Breast epithelium (tissue), 4 donors: ENCODE measurements at regions not wholly inside any gene's neighbourhood (a gene's known extent, or its start where the extent isn't known, plus 50 kb on each side); places are given as distances from the start of the nearest gene placed in this dataset.

ENCODE experiments used
- DNase-seq, 2 donors: peaks; one replicate each; pipeline ENCODE4 v3.0.0-alpha.2; 2019; ENCODE audit warnings: low spot score in 2 of 2
- H3K27ac ChIP-seq, 2 donors: fragments of 200-600 bp; sonication (generic) in 1 of 2; one replicate each; pipeline ENCODE4 v1.5.1; 2016 to 2019; ENCODE audit warnings: mild to moderate bottlenecking in 1 of 2
- H3K27me3 ChIP-seq, 2 donors: fragments of 200-600 bp; sonication (generic) in 1 of 2; one replicate each; pipeline versions ENCODE4 v1.5.1 to v1.6.0; 2017 to 2019; ENCODE audit warnings: control low read depth in 1 of 2, mild to moderate bottlenecking in 1 of 2
- H3K36me3 ChIP-seq: fragments of 200-600 bp; one replicate; pipeline ENCODE4 v1.5.1; 2019
- H3K4me1 ChIP-seq, 2 donors: fragments of 200-600 bp; sonication (generic); one replicate each; pipeline ENCODE4 v1.5.1; 2016 to 2019; ENCODE audit warnings: control low read depth in 1 of 2
- H3K4me3 ChIP-seq, 3 donors: fragments of 200-600 bp; sonication (generic); 1 replicate in 2 of 3; 2 replicates in 1 of 3; pipeline ENCODE4 v1.5.1; 2016 to 2019; ENCODE audit warnings: mild to moderate bottlenecking in 3 of 3, moderate library complexity in 2 of 3
- H3K9me3 ChIP-seq, 2 donors: fragments of 200-600 bp; sonication (generic) in 1 of 2; one replicate each; pipeline ENCODE4 v1.5.1; 2016 to 2019; ENCODE audit warnings: control low read depth in 1 of 2
- POLR2A ChIP-seq: fragments of 450-650 bp; IDR thresholded peaks from one replicate; pipeline ENCODE4 v1.6.1; 2016; ENCODE audit warnings: antibody characterized with exemption, mild to moderate bottlenecking, moderate library complexity
- POLR2AphosphoS5 ChIP-seq, 3 donors: sonication (generic); formaldehyde crosslinking; IDR thresholded peaks; one replicate each; pipeline ENCODE4 v1.6.1; 2017; ENCODE audit warnings: antibody characterized with exemption in 3 of 3
- intact Hi-C: fragments of 100-400 bp; cut with DNase I; formaldehyde crosslinking; loops from one replicate; pipeline ENCODE4 v1.15.1; 2023; ENCODE audit warnings: low total_unique reads
- TF ChIP-seq, protein P1 (sequence below), 3 donors: fragments of 450-650 bp; IDR thresholded peaks; one replicate each; pipeline ENCODE4 v1.5.1; 2016 to 2017; ENCODE audit warnings: antibody characterized with exemption in 3 of 3, mild to moderate bottlenecking in 3 of 3, moderate library complexity in 3 of 3

DNA sequence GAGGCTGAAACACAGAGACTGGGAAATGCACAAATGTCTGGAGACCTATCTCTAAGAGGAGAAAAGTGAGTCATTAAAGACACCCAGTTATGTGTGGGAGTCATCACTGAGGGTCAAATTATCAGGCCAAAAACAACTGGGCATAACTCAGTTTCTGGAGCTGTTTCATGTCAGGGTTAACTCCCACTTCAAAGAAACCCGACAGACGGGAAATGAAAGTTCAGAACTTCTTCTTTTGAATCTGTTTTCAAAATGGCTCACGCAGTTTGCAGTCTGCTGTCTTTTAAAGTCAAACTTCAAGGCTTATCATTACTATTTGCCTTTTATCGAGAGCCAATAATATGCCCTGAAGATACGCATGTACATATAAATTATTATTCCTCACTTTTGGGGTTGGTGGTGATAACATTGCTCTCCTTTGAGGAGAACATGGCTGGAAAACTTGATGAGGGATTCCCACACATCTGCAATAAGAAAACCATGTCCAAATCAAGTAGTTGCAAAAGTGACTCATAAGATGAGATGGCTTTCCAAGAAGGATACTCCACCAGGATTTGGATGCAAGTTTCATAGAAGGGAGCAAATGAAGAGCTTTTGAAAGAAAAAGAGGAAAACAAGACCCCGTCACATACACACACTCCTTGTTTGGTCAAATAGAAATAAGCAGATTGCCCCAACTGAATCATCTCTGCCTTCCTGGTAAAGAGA lies 341.4 kb downstream of the ADAMTS20 start:
- Histone ChIP-seq H3K27ac (peak overlapping the region in 1 of 2 donors; percentile 43), H3K9me3 (no peaks in the 10 kb centered on the region), H3K36me3 (no peaks in the 10 kb centered on the region), H3K27me3 (no peaks in the 10 kb centered on the region), H3K4me3 (peak overlapping the region in 1 of 3 donors; percentile 21), H3K4me1 (no peaks in the 10 kb centered on the region)
- intact Hi-C loops, result no loop called here
- TF ChIP-seq POLR2AphosphoS5 (IDR thresholded peaks at IDR 0.05) (no peak), POLR2A (no peak)
- TF ChIP-seq, protein P1, sequence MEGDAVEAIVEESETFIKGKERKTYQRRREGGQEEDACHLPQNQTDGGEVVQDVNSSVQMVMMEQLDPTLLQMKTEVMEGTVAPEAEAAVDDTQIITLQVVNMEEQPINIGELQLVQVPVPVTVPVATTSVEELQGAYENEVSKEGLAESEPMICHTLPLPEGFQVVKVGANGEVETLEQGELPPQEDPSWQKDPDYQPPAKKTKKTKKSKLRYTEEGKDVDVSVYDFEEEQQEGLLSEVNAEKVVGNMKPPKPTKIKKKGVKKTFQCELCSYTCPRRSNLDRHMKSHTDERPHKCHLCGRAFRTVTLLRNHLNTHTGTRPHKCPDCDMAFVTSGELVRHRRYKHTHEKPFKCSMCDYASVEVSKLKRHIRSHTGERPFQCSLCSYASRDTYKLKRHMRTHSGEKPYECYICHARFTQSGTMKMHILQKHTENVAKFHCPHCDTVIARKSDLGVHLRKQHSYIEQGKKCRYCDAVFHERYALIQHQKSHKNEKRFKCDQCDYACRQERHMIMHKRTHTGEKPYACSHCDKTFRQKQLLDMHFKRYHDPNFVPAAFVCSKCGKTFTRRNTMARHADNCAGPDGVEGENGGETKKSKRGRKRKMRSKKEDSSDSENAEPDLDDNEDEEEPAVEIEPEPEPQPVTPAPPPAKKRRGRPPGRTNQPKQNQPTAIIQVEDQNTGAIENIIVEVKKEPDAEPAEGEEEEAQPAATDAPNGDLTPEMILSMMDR (IDR thresholded peaks at IDR 0.05), result no peak
- no peak for DNase-seq

- Histone ChIP-seq H3K4me3 (no peak overlapping the region), H3K27ac (no peak overlapping the region), H3K9me3 (no peaks in the 10 kb centered on the region), H3K36me3 (no peaks in the 10 kb centered on the region), H3K4me1 (no peaks in the 10 kb centered on the region), H3K27me3 (no peaks in the 10 kb centered on the region)
- TF ChIP-seq POLR2A, result no peak
- TF ChIP-seq, protein P1 (IDR thresholded peaks at IDR 0.05), result no peak
- TF ChIP-seq POLR2AphosphoS5 (IDR thresholded peaks at IDR 0.05), result no peak
- DNase-seq, result no peak
- intact Hi-C loops, result no loop called here
Observed at GRCh38 chr12:43208627-43209026, 343.4 kb downstream of the ADAMTS20 start.

- intact Hi-C loops, result no loop called here
- Histone ChIP-seq H3K36me3 (no peaks in the 10 kb centered on the region), H3K4me3 (no peak overlapping the region), H3K27me3 (no peaks in the 10 kb centered on the region), H3K27ac (no peak overlapping the region), H3K4me1 (no peaks in the 10 kb centered on the region), H3K9me3 (no peaks in the 10 kb centered on the region)
- TF ChIP-seq POLR2A (no peak), POLR2AphosphoS5 (IDR thresholded peaks at IDR 0.05) (no peak)
- TF ChIP-seq, protein P1 (IDR thresholded peaks at IDR 0.05), result no peak
- no peak for DNase-seq
Observed at GRCh38 chr12:43208221-43208620, 343.8 kb downstream of the ADAMTS20 start.

- no peak overlapping the region for H3K27ac ChIP-seq
- H3K27me3 ChIP-seq, result no peaks in the 10 kb centered on the region
- DNase-seq, result no peak
- intact Hi-C loops, result no loop called here
- H3K4me3 ChIP-seq, result no peak overlapping the region
- H3K9me3 ChIP-seq, result no peaks in the 10 kb centered on the region
- H3K4me1 ChIP-seq, result no peaks in the 10 kb centered on the region
- TF ChIP-seq POLR2A (no peak), POLR2AphosphoS5 (IDR thresholded peaks at IDR 0.05) (no peak)
- TF ChIP-seq, protein P1 (IDR thresholded peaks at IDR 0.05), result no peak
- no peaks in the 10 kb centered on the region for H3K36me3 ChIP-seq
Observed at GRCh38 chr12:43206396-43206795, 345.6 kb downstream of the ADAMTS20 start.

GRCh38 chr12:43198608-43199007 lies 353.4 kb downstream of the ADAMTS20 start:
- no peaks in the 10 kb centered on the region for H3K9me3 ChIP-seq
- intact Hi-C loops, result no loop called here
- no peaks in the 10 kb centered on the region for H3K4me1 ChIP-seq
- H3K27me3 ChIP-seq, result no peaks in the 10 kb centered on the region
- no peak overlapping the region for H3K27ac ChIP-seq
- H3K36me3 ChIP-seq, result no peaks in the 10 kb centered on the region
- no peak for DNase-seq
- TF ChIP-seq POLR2A, result no peak
- no peak overlapping the region for H3K4me3 ChIP-seq
